K562 (cell line): ENCODE measurements at regions not wholly inside any gene's neighbourhood (a gene's known extent, or its start where the extent isn't known, plus 50 kb on each side); places are given as distances from the start of the nearest gene placed in this dataset.

Experiments used
- ELK1 ChIP-seq: sonication (generic); formaldehyde crosslinking; IDR thresholded peaks from 2 replicates; pipeline ENCODE4 v1.8.1; 2022; ENCODE audit warnings: missing genetic modification reagents
- NFE2L1 ChIP-seq: fragments of 450-650 bp; IDR thresholded peaks from 2 replicates; pipeline ENCODE4 v1.6.1; 2016; ENCODE audit warnings: missing genetic modification characterization, low read depth, mild to moderate bottlenecking, missing compliant biosample characterization, moderate library complexity, borderline replicate concordance
- ZNF232 ChIP-seq: sonication (generic); formaldehyde crosslinking; IDR thresholded peaks from 2 replicates; pipeline ENCODE4 v1.8.0; 2022; ENCODE audit warnings: mild to moderate bottlenecking, missing genetic modification reagents
- ZNF3 ChIP-seq: fragments of 250-450 bp; sonication (Bioruptor Pico); IDR thresholded peaks from 2 replicates; pipeline ENCODE4 v1.5.0; 2021; ENCODE audit warnings: mild to moderate bottlenecking, moderate library complexity
- ZNF696 ChIP-seq: fragments of 250-450 bp; sonication (Bioruptor Pico); conservative IDR thresholded peaks from 2 replicates; pipeline ENCODE4 v1.4.0; 2020; ENCODE audit warnings: mild to moderate bottlenecking, moderate library complexity
- TF ChIP-seq, protein P1 (sequence below), 2 experiments: fragments of 450-650 bp; formaldehyde crosslinking in 1 of 2; IDR thresholded peaks; 2 replicates each; pipeline versions ENCODE4 v1.4.0 to v1.6.1; 2014 to 2020; ENCODE audit warnings: mild to moderate bottlenecking in 2 of 2, borderline replicate concordance in 1 of 2, low read depth in 1 of 2
- TF ChIP-seq, protein P2 (sequence below): fragments of 200-600 bp; sonication (generic); IDR thresholded peaks from one replicate; pipeline ENCODE4 v1.6.1; 2012; ENCODE audit warnings: mild to moderate bottlenecking, low read depth, low read length, inconsistent platforms

DNA sequence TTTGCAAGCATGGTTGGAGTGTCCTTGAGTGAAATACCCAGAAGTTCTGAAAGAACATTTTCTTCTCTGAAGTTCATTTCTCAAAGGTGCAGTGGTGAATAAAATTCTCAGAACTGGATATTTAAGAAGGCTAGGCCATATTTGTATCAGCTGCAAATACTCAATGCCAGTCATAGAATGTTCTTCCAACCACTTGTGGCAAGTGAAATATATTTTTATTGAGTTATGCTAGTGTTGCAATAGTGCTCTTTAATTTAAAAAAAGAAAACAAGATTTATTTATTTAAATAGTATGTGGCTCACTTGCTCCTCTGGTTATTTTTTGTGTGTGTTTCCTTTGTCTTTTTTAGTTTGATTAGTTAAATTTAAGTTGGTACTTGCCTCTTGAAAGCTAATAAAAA is 64.5 kb downstream of the PALS2 start (continued):
- TF ChIP-seq, protein P1, sequence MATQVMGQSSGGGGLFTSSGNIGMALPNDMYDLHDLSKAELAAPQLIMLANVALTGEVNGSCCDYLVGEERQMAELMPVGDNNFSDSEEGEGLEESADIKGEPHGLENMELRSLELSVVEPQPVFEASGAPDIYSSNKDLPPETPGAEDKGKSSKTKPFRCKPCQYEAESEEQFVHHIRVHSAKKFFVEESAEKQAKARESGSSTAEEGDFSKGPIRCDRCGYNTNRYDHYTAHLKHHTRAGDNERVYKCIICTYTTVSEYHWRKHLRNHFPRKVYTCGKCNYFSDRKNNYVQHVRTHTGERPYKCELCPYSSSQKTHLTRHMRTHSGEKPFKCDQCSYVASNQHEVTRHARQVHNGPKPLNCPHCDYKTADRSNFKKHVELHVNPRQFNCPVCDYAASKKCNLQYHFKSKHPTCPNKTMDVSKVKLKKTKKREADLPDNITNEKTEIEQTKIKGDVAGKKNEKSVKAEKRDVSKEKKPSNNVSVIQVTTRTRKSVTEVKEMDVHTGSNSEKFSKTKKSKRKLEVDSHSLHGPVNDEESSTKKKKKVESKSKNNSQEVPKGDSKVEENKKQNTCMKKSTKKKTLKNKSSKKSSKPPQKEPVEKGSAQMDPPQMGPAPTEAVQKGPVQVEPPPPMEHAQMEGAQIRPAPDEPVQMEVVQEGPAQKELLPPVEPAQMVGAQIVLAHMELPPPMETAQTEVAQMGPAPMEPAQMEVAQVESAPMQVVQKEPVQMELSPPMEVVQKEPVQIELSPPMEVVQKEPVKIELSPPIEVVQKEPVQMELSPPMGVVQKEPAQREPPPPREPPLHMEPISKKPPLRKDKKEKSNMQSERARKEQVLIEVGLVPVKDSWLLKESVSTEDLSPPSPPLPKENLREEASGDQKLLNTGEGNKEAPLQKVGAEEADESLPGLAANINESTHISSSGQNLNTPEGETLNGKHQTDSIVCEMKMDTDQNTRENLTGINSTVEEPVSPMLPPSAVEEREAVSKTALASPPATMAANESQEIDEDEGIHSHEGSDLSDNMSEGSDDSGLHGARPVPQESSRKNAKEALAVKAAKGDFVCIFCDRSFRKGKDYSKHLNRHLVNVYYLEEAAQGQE (IDR thresholded peaks at IDR 0.05; ENCODE audit: borderline replicate concordance): no peak
- TF ChIP-seq, protein P1 (CRISPR knock-in tag; IDR thresholded peaks at IDR 0.05; ENCODE audit: low read depth): no peak
- TF ChIP-seq ZNF3 (CRISPR knock-in tag) (no peak), ELK1 (CRISPR knock-in tag) (no peak), ZNF232 (CRISPR knock-in tag) (no peak), ZNF696 (no peak), NFE2L1 (tag) (no peak)
- TF ChIP-seq, protein P2, sequence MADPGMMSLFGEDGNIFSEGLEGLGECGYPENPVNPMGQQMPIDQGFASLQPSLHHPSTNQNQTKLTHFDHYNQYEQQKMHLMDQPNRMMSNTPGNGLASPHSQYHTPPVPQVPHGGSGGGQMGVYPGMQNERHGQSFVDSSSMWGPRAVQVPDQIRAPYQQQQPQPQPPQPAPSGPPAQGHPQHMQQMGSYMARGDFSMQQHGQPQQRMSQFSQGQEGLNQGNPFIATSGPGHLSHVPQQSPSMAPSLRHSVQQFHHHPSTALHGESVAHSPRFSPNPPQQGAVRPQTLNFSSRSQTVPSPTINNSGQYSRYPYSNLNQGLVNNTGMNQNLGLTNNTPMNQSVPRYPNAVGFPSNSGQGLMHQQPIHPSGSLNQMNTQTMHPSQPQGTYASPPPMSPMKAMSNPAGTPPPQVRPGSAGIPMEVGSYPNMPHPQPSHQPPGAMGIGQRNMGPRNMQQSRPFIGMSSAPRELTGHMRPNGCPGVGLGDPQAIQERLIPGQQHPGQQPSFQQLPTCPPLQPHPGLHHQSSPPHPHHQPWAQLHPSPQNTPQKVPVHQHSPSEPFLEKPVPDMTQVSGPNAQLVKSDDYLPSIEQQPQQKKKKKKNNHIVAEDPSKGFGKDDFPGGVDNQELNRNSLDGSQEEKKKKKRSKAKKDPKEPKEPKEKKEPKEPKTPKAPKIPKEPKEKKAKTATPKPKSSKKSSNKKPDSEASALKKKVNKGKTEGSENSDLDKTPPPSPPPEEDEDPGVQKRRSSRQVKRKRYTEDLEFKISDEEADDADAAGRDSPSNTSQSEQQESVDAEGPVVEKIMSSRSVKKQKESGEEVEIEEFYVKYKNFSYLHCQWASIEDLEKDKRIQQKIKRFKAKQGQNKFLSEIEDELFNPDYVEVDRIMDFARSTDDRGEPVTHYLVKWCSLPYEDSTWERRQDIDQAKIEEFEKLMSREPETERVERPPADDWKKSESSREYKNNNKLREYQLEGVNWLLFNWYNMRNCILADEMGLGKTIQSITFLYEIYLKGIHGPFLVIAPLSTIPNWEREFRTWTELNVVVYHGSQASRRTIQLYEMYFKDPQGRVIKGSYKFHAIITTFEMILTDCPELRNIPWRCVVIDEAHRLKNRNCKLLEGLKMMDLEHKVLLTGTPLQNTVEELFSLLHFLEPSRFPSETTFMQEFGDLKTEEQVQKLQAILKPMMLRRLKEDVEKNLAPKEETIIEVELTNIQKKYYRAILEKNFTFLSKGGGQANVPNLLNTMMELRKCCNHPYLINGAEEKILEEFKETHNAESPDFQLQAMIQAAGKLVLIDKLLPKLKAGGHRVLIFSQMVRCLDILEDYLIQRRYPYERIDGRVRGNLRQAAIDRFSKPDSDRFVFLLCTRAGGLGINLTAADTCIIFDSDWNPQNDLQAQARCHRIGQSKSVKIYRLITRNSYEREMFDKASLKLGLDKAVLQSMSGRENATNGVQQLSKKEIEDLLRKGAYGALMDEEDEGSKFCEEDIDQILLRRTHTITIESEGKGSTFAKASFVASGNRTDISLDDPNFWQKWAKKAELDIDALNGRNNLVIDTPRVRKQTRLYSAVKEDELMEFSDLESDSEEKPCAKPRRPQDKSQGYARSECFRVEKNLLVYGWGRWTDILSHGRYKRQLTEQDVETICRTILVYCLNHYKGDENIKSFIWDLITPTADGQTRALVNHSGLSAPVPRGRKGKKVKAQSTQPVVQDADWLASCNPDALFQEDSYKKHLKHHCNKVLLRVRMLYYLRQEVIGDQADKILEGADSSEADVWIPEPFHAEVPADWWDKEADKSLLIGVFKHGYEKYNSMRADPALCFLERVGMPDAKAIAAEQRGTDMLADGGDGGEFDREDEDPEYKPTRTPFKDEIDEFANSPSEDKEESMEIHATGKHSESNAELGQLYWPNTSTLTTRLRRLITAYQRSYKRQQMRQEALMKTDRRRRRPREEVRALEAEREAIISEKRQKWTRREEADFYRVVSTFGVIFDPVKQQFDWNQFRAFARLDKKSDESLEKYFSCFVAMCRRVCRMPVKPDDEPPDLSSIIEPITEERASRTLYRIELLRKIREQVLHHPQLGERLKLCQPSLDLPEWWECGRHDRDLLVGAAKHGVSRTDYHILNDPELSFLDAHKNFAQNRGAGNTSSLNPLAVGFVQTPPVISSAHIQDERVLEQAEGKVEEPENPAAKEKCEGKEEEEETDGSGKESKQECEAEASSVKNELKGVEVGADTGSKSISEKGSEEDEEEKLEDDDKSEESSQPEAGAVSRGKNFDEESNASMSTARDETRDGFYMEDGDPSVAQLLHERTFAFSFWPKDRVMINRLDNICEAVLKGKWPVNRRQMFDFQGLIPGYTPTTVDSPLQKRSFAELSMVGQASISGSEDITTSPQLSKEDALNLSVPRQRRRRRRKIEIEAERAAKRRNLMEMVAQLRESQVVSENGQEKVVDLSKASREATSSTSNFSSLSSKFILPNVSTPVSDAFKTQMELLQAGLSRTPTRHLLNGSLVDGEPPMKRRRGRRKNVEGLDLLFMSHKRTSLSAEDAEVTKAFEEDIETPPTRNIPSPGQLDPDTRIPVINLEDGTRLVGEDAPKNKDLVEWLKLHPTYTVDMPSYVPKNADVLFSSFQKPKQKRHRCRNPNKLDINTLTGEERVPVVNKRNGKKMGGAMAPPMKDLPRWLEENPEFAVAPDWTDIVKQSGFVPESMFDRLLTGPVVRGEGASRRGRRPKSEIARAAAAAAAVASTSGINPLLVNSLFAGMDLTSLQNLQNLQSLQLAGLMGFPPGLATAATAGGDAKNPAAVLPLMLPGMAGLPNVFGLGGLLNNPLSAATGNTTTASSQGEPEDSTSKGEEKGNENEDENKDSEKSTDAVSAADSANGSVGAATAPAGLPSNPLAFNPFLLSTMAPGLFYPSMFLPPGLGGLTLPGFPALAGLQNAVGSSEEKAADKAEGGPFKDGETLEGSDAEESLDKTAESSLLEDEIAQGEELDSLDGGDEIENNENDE: no peak
